ENCODE measurements at regions not wholly inside any gene's neighbourhood (a gene's known extent, or its start where the extent isn't known, plus 50 kb on each side); places are given as distances from the start of the nearest gene placed in this dataset.

DNA sequence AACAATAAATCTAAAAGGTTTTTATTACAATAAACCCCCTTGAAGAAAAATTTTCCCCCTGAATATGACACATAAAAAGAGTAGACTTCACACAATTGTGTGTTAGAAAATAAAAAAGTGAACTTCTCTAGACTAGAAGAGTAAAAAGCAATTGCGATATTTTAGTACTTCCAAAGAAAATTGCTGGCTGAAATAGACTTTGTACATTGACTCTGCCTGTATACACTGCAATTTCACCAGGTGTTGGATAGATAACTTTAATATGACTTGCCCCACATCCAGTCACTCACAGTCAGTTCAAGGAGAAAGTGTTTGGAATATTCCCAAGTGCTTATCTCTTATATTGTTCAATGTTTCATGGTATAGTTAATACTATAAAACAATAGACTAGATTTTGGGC lies 1780.1 kb upstream of the PCDH20 start:
- H3K4me2 ChIP-seq (ENCODE audit: low read length) = no peak overlapping the region
- no peaks in the 10 kb centered on the region for H3K27me3 ChIP-seq (ENCODE audit: control insufficient read depth, insufficient read depth, low read length)
- no peaks in the 10 kb centered on the region for H3K4me1 ChIP-seq (ENCODE audit: control insufficient read depth, insufficient read depth, low read length)
- no peak overlapping the region for H3K9ac ChIP-seq (ENCODE audit: low read depth, low read length)
- no peak overlapping the region for H3K4me3 ChIP-seq (ENCODE audit: low read length)
- no peaks in the 10 kb centered on the region for H3K9me3 ChIP-seq (replicated peaks; ENCODE audit: low read length)
- no peaks in the 10 kb centered on the region for H3K36me3 ChIP-seq (ENCODE audit: insufficient read depth, low read length)

DNA sequence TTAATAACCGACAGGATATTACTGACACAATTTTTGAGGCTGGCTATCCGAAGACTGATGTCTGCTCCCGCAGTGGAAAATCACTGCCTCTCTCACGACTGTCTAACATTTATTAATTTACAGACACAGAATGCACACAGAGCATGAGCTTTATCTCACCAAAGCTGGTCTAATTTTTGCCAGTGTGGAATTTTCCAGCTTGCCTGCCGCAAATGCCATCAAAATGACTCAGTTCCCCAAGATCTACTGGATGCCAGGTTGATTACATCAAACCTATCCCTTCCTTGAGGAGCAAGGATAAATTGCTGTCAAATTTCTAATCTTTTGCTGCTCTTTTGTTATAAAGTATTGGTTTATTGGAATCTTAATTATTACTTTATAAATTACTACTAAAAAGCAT lies 1775.1 kb upstream of the PCDH20 start:
- H3K4me3 ChIP-seq (ENCODE audit: low read length) = no peak overlapping the region
- no peak overlapping the region for H3K4me2 ChIP-seq (ENCODE audit: low read length)
- H3K9me3 ChIP-seq (replicated peaks; ENCODE audit: low read length) = no peaks in the 10 kb centered on the region
- H3K9ac ChIP-seq (ENCODE audit: low read depth, low read length) = no peak overlapping the region
- no peaks in the 10 kb centered on the region for H3K36me3 ChIP-seq (ENCODE audit: insufficient read depth, low read length)
- H3K27me3 ChIP-seq (ENCODE audit: control insufficient read depth, insufficient read depth, low read length) = no peaks in the 10 kb centered on the region
- no peaks in the 10 kb centered on the region for H3K4me1 ChIP-seq (ENCODE audit: control insufficient read depth, insufficient read depth, low read length)

DNA sequence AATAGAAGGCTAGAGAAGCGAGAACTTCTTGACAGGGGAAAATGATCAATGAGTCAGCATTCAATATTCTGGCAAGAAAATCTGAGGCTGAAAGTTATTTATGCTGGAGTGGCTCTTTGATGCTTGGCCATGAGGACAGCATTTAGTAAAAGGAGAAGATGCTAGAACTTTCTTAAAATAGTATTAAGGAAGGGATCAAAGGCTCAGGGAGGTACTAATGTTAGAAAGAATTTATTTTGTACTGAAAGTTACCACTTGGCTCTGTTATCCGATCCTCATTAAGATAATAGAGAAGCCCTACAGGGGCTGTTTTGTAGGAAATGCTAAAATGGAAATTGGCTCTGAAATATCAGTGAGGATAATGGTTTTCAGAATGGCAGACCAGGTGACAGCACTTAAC lies 1774.6 kb upstream of the PCDH20 start:
- Histone ChIP-seq H3K4me1 (ENCODE audit: control insufficient read depth, insufficient read depth, low read length) (no peaks in the 10 kb centered on the region), H3K4me3 (ENCODE audit: low read length) (no peak overlapping the region), H3K4me2 (ENCODE audit: low read length) (no peak overlapping the region), H3K9ac (ENCODE audit: low read depth, low read length) (no peak overlapping the region), H3K36me3 (ENCODE audit: insufficient read depth, low read length) (no peaks in the 10 kb centered on the region), H3K27me3 (ENCODE audit: control insufficient read depth, insufficient read depth, low read length) (no peaks in the 10 kb centered on the region), H3K9me3 (replicated peaks; ENCODE audit: low read length) (no peaks in the 10 kb centered on the region)

DNA sequence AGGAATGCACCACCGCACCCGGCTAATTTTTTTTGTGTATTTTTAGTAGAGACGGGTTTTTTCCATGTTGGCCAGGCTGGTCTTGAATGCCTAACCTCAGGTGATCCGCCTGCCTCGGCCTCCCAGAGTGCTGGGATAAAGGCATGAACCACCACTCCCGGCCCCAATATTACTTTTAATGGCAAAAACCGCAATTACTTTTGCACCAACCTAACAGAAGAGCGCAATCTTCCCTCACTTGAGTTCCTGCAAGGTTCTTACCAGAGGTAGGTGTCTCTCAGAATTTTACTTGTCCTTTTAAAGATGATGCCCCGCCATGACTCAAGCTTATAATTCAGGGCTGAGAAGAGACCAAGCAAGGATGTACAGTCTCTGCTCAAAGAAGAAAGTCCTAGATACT lies 1774.1 kb upstream of the PCDH20 start:
- no peaks in the 10 kb centered on the region for H3K36me3 ChIP-seq (ENCODE audit: insufficient read depth, low read length)
- no peak overlapping the region for H3K4me3 ChIP-seq (ENCODE audit: low read length)
- no peaks in the 10 kb centered on the region for H3K27me3 ChIP-seq (ENCODE audit: control insufficient read depth, insufficient read depth, low read length)
- no peaks in the 10 kb centered on the region for H3K4me1 ChIP-seq (ENCODE audit: control insufficient read depth, insufficient read depth, low read length)
- H3K9ac ChIP-seq (ENCODE audit: low read depth, low read length) = no peak overlapping the region
- H3K9me3 ChIP-seq (replicated peaks; ENCODE audit: low read length) = no peaks in the 10 kb centered on the region
- H3K4me2 ChIP-seq (ENCODE audit: low read length) = no peak overlapping the region

DNA sequence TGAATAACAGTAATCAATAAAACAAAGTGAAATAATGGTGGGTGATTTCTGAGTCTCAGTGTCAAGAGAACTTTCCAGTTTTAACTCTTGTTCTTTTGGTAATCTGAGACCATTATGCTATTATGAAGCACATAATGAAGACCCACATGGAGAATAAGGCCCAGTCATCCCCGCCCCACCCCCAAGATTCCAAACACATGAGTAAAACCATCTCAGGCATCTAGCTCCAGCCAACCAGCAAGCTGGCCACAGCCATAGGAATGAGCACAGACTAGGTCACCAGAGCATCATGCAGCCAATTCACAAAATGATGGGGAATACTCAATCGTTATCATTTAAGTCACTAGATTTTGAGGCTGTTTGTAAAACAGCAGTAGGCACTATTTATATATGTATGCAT lies 1769.0 kb upstream of the PCDH20 start:
- H3K4me3 ChIP-seq (ENCODE audit: low read length) = no peak overlapping the region
- no peaks in the 10 kb centered on the region for H3K36me3 ChIP-seq (ENCODE audit: insufficient read depth, low read length)
- H3K27me3 ChIP-seq (ENCODE audit: control insufficient read depth, insufficient read depth, low read length) = no peaks in the 10 kb centered on the region
- H3K4me2 ChIP-seq (ENCODE audit: low read length) = no peak overlapping the region
- no peak overlapping the region for H3K9ac ChIP-seq (ENCODE audit: low read depth, low read length)
- no peaks in the 10 kb centered on the region for H3K4me1 ChIP-seq (ENCODE audit: control insufficient read depth, insufficient read depth, low read length)
- no peaks in the 10 kb centered on the region for H3K9me3 ChIP-seq (replicated peaks; ENCODE audit: low read length)

DNA sequence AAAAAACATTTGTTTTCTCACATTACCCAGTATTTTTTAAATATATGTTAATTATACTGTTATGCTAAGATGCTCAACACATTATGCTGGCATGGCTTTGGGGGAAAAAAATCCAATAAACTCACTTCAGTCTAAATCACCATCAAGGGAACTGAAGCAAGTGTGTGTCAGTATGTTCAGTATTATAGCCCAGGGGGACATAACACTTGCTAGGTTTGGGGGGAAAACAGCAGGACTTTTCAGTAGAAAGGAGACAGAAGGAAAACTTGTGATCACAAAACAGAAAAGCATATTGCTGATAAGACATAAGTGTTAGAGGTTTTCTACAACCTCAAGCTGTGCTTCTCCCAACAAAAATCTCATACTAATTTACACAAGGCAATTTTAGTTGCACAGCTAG lies 1759.9 kb upstream of the PCDH20 start:
- no peaks in the 10 kb centered on the region for H3K36me3 ChIP-seq (ENCODE audit: insufficient read depth, low read length)
- H3K27me3 ChIP-seq (ENCODE audit: control insufficient read depth, insufficient read depth, low read length) = no peaks in the 10 kb centered on the region
- no peaks in the 10 kb centered on the region for H3K9me3 ChIP-seq (replicated peaks; ENCODE audit: low read length)
- no peaks in the 10 kb centered on the region for H3K4me1 ChIP-seq (ENCODE audit: control insufficient read depth, insufficient read depth, low read length)
- no peak overlapping the region for H3K4me2 ChIP-seq (ENCODE audit: low read length)
- no peak overlapping the region for H3K9ac ChIP-seq (ENCODE audit: low read depth, low read length)
- no peak overlapping the region for H3K4me3 ChIP-seq (ENCODE audit: low read length)

DNA sequence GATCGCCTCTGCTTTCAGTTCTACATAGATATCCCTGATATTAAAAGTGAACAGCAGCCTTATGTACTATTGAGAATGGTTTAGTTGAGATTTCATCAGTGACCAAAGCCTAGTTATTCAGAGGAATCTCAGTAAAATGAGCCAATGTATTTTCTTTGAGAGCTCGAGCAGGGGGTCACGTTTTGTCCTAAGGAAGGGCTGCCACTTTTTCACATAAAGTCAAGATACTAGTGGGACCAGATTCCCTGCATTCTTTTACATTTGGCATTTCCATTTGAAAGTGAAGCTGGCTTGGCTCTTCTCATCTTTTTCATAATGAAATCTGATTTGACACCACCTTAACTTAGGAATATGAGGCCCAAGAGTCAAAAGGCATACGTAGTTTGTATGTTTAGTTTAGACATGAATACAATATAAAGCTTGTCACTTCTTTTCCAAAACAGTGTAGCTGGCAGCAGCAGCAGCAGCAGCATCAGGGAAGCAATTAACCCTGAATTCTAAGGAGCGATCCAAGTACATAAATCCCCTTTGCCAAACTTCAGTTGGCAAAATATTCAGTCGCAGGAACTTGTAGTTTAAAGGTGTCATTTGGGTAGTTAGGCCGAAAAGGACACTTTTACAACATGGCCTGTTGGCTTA lies 1752.2 kb upstream of the PCDH20 start:
- H3K27me3 ChIP-seq (ENCODE audit: control insufficient read depth, insufficient read depth, low read length) = no peaks in the 10 kb centered on the region
- H3K9ac ChIP-seq (ENCODE audit: low read depth, low read length) = no peak overlapping the region
- no peaks in the 10 kb centered on the region for H3K9me3 ChIP-seq (replicated peaks; ENCODE audit: low read length)
- no peaks in the 10 kb centered on the region for H3K36me3 ChIP-seq (ENCODE audit: insufficient read depth, low read length)
- H3K4me3 ChIP-seq (ENCODE audit: low read length) = no peak overlapping the region
- H3K4me1 ChIP-seq (ENCODE audit: control insufficient read depth, insufficient read depth, low read length) = no peaks in the 10 kb centered on the region
- H3K4me2 ChIP-seq (ENCODE audit: low read length) = no peak overlapping the region

DNA sequence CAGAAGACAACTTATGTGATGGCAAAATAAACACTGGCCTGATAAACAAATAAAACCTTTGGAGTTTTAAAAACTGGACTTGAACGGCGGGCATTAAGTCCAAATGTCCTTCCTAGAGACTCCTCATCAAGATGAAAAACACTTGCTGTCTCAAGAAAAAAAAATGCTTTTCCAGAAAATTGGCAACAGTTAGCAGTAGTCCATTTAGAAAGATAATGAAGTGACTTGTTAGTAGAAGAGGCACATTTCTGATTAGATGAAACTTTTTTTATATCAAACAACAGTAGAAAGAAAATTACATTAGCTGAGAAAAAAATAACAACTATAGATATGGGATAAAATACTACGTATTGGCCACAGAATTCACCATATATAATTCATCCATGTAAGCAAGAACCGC lies 1750.7 kb upstream of the PCDH20 start:
- no peaks in the 10 kb centered on the region for H3K36me3 ChIP-seq (ENCODE audit: insufficient read depth, low read length)
- no peaks in the 10 kb centered on the region for H3K9me3 ChIP-seq (replicated peaks; ENCODE audit: low read length)
- no peaks in the 10 kb centered on the region for H3K4me1 ChIP-seq (ENCODE audit: control insufficient read depth, insufficient read depth, low read length)
- no peak overlapping the region for H3K4me3 ChIP-seq (ENCODE audit: low read length)
- H3K27me3 ChIP-seq (ENCODE audit: control insufficient read depth, insufficient read depth, low read length) = no peaks in the 10 kb centered on the region
- no peak overlapping the region for H3K9ac ChIP-seq (ENCODE audit: low read depth, low read length)
- no peak overlapping the region for H3K4me2 ChIP-seq (ENCODE audit: low read length)

DNA sequence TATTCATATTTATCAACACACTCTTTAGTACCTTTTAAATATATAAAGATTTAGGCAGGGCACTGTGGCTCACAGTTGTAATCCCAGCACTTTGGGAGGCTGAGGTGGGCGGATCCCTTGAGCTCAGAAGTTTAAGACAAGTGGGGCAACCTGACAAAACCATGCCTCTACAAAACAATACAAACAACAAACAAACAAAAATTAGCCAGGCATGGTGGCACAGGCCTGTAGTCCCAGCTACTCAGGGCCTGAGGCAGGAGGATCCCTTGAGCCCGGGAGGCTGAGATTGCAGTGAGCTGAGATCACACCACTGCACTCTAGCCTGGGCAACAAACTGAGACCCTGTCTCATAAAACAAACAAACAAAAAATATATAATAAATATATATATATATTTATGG lies 1748.3 kb upstream of the PCDH20 start:
- H3K36me3 ChIP-seq (ENCODE audit: insufficient read depth, low read length) = no peaks in the 10 kb centered on the region
- H3K4me2 ChIP-seq (ENCODE audit: low read length) = no peak overlapping the region
- H3K4me3 ChIP-seq (ENCODE audit: low read length) = no peak overlapping the region
- H3K9me3 ChIP-seq (replicated peaks; ENCODE audit: low read length) = no peaks in the 10 kb centered on the region
- no peak overlapping the region for H3K9ac ChIP-seq (ENCODE audit: low read depth, low read length)
- no peaks in the 10 kb centered on the region for H3K27me3 ChIP-seq (ENCODE audit: control insufficient read depth, insufficient read depth, low read length)
- peaks cover 4% of the 10 kb centered on the region for H3K4me1 ChIP-seq (ENCODE audit: control insufficient read depth, insufficient read depth, low read length)

DNA sequence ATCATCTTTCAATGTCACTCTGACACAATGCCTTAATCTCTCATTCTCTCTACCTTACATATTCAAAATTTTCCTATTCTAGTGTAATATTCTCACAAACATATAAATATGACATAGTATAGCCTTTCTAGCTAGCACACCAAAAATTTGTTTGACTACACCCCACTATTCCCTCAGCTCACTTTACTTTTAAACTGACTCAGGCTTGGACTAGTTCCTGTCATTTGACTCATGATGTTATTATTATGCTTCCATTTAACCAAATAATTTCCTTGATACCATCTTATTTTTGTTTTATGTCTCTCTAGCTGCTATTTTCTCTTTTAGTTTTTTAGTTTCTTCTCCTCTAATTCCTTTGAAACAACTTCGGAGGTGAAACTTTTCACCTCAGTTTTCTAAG lies 1745.6 kb upstream of the PCDH20 start:
- Histone ChIP-seq H3K27me3 (ENCODE audit: control insufficient read depth, insufficient read depth, low read length) (no peaks in the 10 kb centered on the region), H3K9ac (ENCODE audit: low read depth, low read length) (no peak overlapping the region), H3K36me3 (ENCODE audit: insufficient read depth, low read length) (no peaks in the 10 kb centered on the region), H3K9me3 (replicated peaks; ENCODE audit: low read length) (no peaks in the 10 kb centered on the region), H3K4me1 (ENCODE audit: control insufficient read depth, insufficient read depth, low read length) (peaks cover 4% of the 10 kb centered on the region), H3K4me2 (ENCODE audit: low read length) (no peak overlapping the region), H3K4me3 (ENCODE audit: low read length) (no peak overlapping the region)

DNA sequence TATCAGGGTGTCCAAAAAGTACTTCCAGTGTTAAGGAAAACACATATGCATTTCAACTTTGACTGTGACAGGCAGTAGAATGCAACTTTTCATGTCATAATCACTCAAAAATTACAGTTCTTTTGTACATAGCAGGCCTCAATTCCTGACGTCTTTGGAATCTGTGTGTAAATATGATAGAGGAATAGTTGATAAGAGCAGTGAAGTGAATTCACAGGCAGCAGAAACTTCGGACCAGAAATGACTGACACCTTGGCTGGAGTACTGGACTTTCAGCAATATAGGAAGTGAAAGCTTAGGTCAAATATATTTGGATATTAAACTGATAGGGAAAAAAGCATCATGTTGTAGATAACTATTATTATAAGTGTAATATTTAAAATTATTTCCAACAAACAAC lies 1741.2 kb upstream of the PCDH20 start:
- H3K9me3 ChIP-seq (replicated peaks; ENCODE audit: low read length) = no peaks in the 10 kb centered on the region
- no peak overlapping the region for H3K9ac ChIP-seq (ENCODE audit: low read depth, low read length)
- no peak overlapping the region for H3K4me2 ChIP-seq (ENCODE audit: low read length)
- peaks cover 4% of the 10 kb centered on the region for H3K4me1 ChIP-seq (ENCODE audit: control insufficient read depth, insufficient read depth, low read length)
- H3K36me3 ChIP-seq (ENCODE audit: insufficient read depth, low read length) = no peaks in the 10 kb centered on the region
- H3K4me3 ChIP-seq (ENCODE audit: low read length) = no peak overlapping the region
- no peaks in the 10 kb centered on the region for H3K27me3 ChIP-seq (ENCODE audit: control insufficient read depth, insufficient read depth, low read length)

DNA sequence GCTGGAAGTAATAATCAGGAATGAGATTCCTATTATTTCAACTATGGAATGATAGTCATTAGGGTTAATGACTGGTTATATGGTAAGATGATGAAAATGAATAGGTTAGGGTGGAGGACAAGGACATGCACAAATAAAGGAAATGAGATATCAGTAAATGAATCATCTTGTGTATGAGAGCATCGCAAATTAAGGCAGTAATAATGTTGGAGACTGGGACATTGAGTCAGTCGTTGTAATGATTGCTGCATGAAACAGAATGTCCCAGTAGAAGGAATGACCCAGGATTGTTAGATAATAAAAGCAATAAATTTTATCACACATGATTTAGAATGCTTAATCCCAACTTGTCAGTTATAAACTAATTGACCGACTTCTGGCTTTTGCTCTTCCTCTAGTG lies 1733.7 kb upstream of the PCDH20 start:
- no peaks in the 10 kb centered on the region for H3K9me3 ChIP-seq (replicated peaks; ENCODE audit: low read length)
- no peaks in the 10 kb centered on the region for H3K36me3 ChIP-seq (ENCODE audit: insufficient read depth, low read length)
- no peak overlapping the region for H3K4me3 ChIP-seq (ENCODE audit: low read length)
- no peak overlapping the region for H3K4me2 ChIP-seq (ENCODE audit: low read length)
- no peaks in the 10 kb centered on the region for H3K4me1 ChIP-seq (ENCODE audit: control insufficient read depth, insufficient read depth, low read length)
- no peak overlapping the region for H3K9ac ChIP-seq (ENCODE audit: low read depth, low read length)
- H3K27me3 ChIP-seq (ENCODE audit: control insufficient read depth, insufficient read depth, low read length) = no peaks in the 10 kb centered on the region

All from skeletal muscle satellite cell (primary cell).